Skeletal muscle satellite cell (primary cell): ENCODE measurements at regions not wholly inside any gene's neighbourhood (a gene's known extent, or its start where the extent isn't known, plus 50 kb on each side); places are given as distances from the start of the nearest gene placed in this dataset.

Source experiments
- H3K27me3 ChIP-seq: 2 replicates; pipeline ENCODE4 v1.7.0; 2013; ENCODE audit warnings: low read length; ENCODE audit not compliant: control insufficient read depth, insufficient read depth
- H3K36me3 ChIP-seq: 2 replicates; pipeline ENCODE4 v1.7.0; 2013; ENCODE audit warnings: mild to moderate bottlenecking, control low read depth, low read length; ENCODE audit not compliant: insufficient read depth
- H3K4me1 ChIP-seq: 2 replicates; pipeline ENCODE4 v1.7.0; 2013; ENCODE audit warnings: low read length; ENCODE audit not compliant: control insufficient read depth, insufficient read depth
- H3K4me2 ChIP-seq: 2 replicates; pipeline ENCODE4 v1.7.0; 2013; ENCODE audit warnings: mild to moderate bottlenecking, low read length
- H3K4me3 ChIP-seq: 2 replicates; pipeline ENCODE4 v1.7.0; 2013; ENCODE audit warnings: low read length
- H3K9ac ChIP-seq: 2 replicates; pipeline ENCODE4 v1.7.0; 2013; ENCODE audit warnings: mild to moderate bottlenecking, low read depth, low read length, moderate library complexity
- H3K9me3 ChIP-seq: replicated peaks from 2 replicates; pipeline ENCODE4 v1.7.0; 2013; ENCODE audit warnings: mild to moderate bottlenecking, control low read depth, low read length

DNA sequence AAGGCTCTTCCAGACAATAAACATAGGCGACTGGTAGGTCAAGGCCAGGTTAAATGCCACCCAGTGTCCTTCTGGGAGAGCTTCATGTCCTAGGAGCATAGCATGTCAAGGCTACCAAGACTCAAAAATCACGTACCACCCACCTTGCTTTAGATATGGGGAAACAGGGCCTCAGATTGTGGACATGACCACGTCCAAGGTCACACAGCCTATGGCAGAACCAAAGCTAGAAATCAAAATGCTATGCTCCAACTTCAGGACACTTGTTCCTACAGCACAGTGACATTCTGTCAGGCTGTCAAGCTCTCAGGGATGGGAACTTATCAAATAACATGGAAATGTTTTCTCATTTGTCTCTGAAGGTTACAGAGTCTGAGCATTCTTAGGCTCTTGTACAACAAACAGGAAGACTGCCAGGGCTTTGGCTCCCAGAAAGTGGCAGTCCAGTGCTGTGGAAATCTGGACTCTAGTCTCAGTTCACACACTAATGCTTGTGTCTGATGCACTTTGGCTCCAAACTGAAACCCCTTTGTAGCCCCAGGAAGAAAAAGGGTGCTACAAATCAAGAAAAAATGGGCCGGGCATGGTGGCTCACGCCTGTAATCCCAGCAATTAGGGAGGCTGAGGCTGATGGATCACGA, 170.4 kb upstream of the LPP start:
- no peak overlapping the region for H3K4me3 ChIP-seq
- peaks cover 18% of the 10 kb centered on the region for H3K4me1 ChIP-seq

GRCh38 chr3:187985647-187986046, 168.3 kb upstream of the LPP start:
- Histone ChIP-seq H3K4me1 (peaks cover 18% of the 10 kb centered on the region), H3K9me3 (no peaks in the 10 kb centered on the region)

More for the DNA sequence above, 170.4 kb upstream of the LPP start:
- Histone ChIP-seq H3K36me3 (no peaks in the 10 kb centered on the region), H3K9me3 (no peaks in the 10 kb centered on the region), H3K27me3 (no peaks in the 10 kb centered on the region), H3K9ac (no peak overlapping the region), H3K4me2 (no peak overlapping the region)

DNA sequence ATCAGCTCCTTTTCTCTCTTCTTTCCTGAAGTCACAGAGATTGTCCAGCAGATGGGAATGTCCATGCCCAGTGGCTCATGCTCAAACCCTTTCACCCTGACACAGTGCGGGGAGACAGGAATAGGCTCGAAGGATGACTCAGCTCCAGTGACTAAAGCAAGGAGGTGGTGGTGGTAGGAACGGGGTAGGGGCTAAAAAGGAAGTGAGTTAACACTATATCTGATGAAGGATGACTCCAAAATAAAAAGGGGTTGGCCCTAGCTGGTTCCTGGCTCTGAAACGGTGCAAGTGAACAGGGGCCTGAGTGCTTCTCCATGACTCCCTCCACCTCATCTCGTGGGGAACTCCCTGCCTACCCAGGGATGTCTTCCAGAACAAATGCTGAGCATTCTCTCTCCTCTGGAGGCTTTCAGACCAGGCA, 167.4 kb upstream of the LPP start:
- no peaks in the 10 kb centered on the region for H3K27me3 ChIP-seq
- H3K9me3 ChIP-seq, result no peaks in the 10 kb centered on the region
- H3K9ac ChIP-seq, result peak overlapping the region; percentile 3
- peak overlapping the region; percentile 10 for H3K4me2 ChIP-seq
- H3K4me1 ChIP-seq, result peaks cover 18% of the 10 kb centered on the region
- H3K4me3 ChIP-seq, result no peak overlapping the region
- no peaks in the 10 kb centered on the region for H3K36me3 ChIP-seq

More at GRCh38 chr3:187985647-187986046, 168.3 kb upstream of the LPP start:
- Histone ChIP-seq H3K9ac (no peak overlapping the region), H3K36me3 (no peaks in the 10 kb centered on the region), H3K4me2 (no peak overlapping the region), H3K27me3 (no peaks in the 10 kb centered on the region), H3K4me3 (no peak overlapping the region)

DNA sequence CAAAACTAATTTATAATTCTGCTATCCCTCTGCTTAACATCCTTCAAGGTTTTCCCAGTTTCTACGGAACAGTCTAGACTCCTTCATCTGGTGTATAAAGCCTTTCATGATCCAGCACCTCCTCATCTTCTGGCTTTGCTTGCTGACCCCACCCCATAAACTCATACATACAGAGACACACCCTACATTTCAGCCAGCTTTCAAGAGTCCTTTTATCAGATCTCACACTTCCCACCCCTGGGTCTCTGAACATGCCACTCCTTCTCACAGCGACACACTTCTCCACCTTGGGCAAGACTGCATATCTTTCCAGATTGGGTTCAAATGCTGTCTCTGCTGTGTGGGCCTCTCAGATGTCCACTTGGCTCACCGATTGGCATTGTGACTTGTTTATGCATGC, 166.8 kb upstream of the LPP start:
- H3K4me2 ChIP-seq, result no peak overlapping the region
- peaks cover 18% of the 10 kb centered on the region for H3K4me1 ChIP-seq
- no peaks in the 10 kb centered on the region for H3K9me3 ChIP-seq
- no peaks in the 10 kb centered on the region for H3K36me3 ChIP-seq
- no peak overlapping the region for H3K9ac ChIP-seq
- H3K27me3 ChIP-seq, result no peaks in the 10 kb centered on the region
- H3K4me3 ChIP-seq, result no peak overlapping the region

GRCh38 chr3:187987924-187988323, 166.0 kb upstream of the LPP start:
- no peaks in the 10 kb centered on the region for H3K36me3 ChIP-seq
- H3K9ac ChIP-seq, result no peak overlapping the region
- H3K27me3 ChIP-seq, result no peaks in the 10 kb centered on the region
- H3K9me3 ChIP-seq, result no peaks in the 10 kb centered on the region
- no peak overlapping the region for H3K4me2 ChIP-seq
- no peak overlapping the region for H3K4me3 ChIP-seq
- peaks cover 18% of the 10 kb centered on the region for H3K4me1 ChIP-seq

GRCh38 chr3:187989575-187990153, 164.3 kb upstream of the LPP start:
- H3K27me3 ChIP-seq, result no peaks in the 10 kb centered on the region
- H3K4me1 ChIP-seq, result peaks cover 26% of the 10 kb centered on the region
- no peak overlapping the region for H3K4me3 ChIP-seq
- H3K4me2 ChIP-seq, result no peak overlapping the region
- no peak overlapping the region for H3K9ac ChIP-seq
- no peaks in the 10 kb centered on the region for H3K36me3 ChIP-seq
- no peaks in the 10 kb centered on the region for H3K9me3 ChIP-seq

GRCh38 chr3:187992609-187993008, 161.3 kb upstream of the LPP start:
- Histone ChIP-seq H3K4me1 (peaks cover 13% of the 10 kb centered on the region), H3K9ac (no peak overlapping the region), H3K9me3 (no peaks in the 10 kb centered on the region), H3K4me2 (no peak overlapping the region), H3K4me3 (no peak overlapping the region), H3K27me3 (no peaks in the 10 kb centered on the region), H3K36me3 (no peaks in the 10 kb centered on the region)

DNA sequence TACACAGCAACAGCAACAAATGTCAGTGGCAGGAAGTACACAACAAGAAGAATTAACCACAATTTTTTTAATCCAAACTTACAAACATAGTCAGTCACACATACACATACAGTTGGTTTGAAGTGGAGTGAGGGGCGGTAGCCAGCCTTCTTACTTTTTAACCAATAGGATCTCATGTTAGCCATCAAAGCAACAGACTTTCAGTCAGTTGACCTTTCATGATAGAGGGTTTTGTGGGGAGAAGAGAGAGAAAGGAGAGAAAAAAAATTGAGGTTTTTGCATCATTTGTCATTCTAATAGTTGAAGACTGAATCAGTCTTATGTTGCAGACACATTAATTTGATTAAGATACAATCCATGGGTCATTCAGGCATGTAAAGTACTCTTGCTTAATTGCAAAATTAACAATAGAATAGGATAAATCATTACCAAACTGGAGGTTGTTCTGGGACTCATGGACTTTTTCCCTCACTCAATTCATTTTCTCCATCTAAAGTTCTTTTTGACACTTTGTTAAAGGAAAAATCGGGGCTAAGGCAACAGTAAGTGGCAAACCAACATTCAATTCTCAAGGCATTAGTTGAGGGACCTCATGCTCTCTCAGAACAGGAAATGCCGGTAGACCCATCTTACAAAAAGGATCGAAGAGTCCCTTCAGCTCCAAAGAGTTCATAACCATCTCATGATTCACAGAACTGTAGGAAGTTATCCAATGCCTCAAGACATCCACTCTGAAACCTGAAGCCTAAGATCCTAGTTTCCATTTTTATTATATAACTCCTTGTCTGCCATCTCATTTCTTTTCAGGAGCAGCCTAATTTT, 159.5 kb upstream of the LPP start:
- Histone ChIP-seq H3K9me3 (no peaks in the 10 kb centered on the region), H3K36me3 (no peaks in the 10 kb centered on the region), H3K9ac (no peak overlapping the region), H3K27me3 (no peaks in the 10 kb centered on the region), H3K4me1 (peaks cover 13% of the 10 kb centered on the region), H3K4me3 (no peak overlapping the region), H3K4me2 (no peak overlapping the region)

- H3K4me3 ChIP-seq, result no peak overlapping the region
- H3K4me2 ChIP-seq, result no peak overlapping the region
- no peaks in the 10 kb centered on the region for H3K9me3 ChIP-seq
- peaks cover 13% of the 10 kb centered on the region for H3K4me1 ChIP-seq
- no peak overlapping the region for H3K9ac ChIP-seq
- no peaks in the 10 kb centered on the region for H3K27me3 ChIP-seq
- H3K36me3 ChIP-seq, result no peaks in the 10 kb centered on the region
These were observed 158.9 kb upstream of the LPP start for GRCh38 chr3:187995043-187995400.

- Histone ChIP-seq H3K4me1 (peaks cover 13% of the 10 kb centered on the region), H3K9ac (no peak overlapping the region), H3K27me3 (no peaks in the 10 kb centered on the region), H3K36me3 (no peaks in the 10 kb centered on the region), H3K9me3 (no peaks in the 10 kb centered on the region), H3K4me3 (no peak overlapping the region), H3K4me2 (no peak overlapping the region)
These were observed 158.3 kb upstream of the LPP start for GRCh38 chr3:187995667-187996066.

- no peak overlapping the region for H3K4me2 ChIP-seq
- H3K4me3 ChIP-seq, result no peak overlapping the region
- no peak overlapping the region for H3K9ac ChIP-seq
- H3K36me3 ChIP-seq, result no peaks in the 10 kb centered on the region
- no peaks in the 10 kb centered on the region for H3K27me3 ChIP-seq
- H3K9me3 ChIP-seq, result no peaks in the 10 kb centered on the region
- peaks cover 13% of the 10 kb centered on the region for H3K4me1 ChIP-seq
These were observed 157.3 kb upstream of the LPP start for GRCh38 chr3:187996609-187997008.
